ENCODE measurements at regions not wholly inside any gene's neighbourhood (a gene's known extent, or its start where the extent isn't known, plus 50 kb on each side); places are given as distances from the start of the nearest gene placed in this dataset.
"Not testable (repeated sequence)": the region's sequence is repeated elsewhere in the genome, so short reads cannot be mapped to it uniquely, and the experiment has no call there.

GRCh38 chrY:7415157-7415633 is 503.6 kb upstream of the AMELY start:
- TF ChIP-seq CTCF (IDR thresholded peaks at IDR 0.05) (no peak), POLR2A (IDR thresholded peaks at IDR 0.05) (no peak)
- no peak overlapping the region for H3K4me3 ChIP-seq (ENCODE audit: low read depth, poor library complexity, severe bottlenecking)
- intact Hi-C loops (cut with DNase I; ENCODE audit: low total_unique reads) = no loop called here
- 75% methylated on average over 7 of the region's 7 CpGs; no CpG with 5 or more reads in 1 of the 2 donors for WGBS, 2 donors
- DNase-seq (ENCODE audit: low spot score in 2 of 2) = peak in 1 of 2 donors; percentile 16

DNA sequence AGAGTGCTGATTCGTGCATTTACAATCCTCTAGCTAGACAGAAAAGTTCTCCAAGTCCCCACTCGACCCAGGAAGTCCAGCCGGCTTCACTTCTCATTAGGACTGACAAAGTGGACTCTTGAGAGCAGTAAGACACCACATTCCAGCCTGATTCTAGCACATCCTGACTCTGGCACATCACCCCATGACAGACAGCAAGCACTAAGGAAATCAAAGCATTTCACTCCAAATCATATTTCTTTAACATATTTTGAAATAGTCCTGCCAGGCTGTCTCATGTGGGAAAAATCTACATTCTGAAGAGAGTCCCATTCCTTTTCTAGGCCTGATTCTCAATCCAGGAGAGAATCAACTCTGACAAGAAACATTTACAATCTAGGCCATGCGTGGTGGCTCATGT is 478.5 kb upstream of the AMELY start:
- DNase-seq (ENCODE audit: low spot score in 2 of 2) = no peak
- no peak overlapping the region for H3K4me3 ChIP-seq (ENCODE audit: low read depth, poor library complexity, severe bottlenecking)
- intact Hi-C loops (cut with DNase I; ENCODE audit: low total_unique reads) = no loop called here
- 75% methylated on average over 4 of the region's 4 CpGs; no CpG with 5 or more reads in 1 of the 2 donors for WGBS, 2 donors
- TF ChIP-seq CTCF (IDR thresholded peaks at IDR 0.05) = no peak
- no peak for TF ChIP-seq POLR2A (IDR thresholded peaks at IDR 0.05)

DNA sequence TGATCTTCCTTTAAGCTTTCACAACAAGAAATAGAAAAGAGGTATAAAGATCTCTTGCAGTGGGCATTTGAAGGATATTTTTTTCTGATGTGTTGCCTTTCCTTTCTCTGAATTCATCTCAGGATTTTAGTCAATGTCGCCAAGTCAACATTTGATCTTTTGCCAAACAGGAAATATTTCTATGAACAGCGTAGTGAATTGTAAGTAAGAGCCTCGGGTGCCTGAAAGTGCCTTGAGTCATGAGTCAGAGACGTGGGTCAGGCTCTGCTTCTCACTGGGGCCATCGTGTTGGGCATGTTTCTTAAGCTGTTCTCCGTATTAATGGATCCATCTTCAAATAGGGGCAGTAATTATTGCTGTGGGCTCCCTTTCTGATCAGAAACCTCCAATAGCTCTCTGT is 471.4 kb upstream of the AMELY start:
- DNase-seq (ENCODE audit: low spot score in 2 of 2) = no peak
- H3K4me3 ChIP-seq (ENCODE audit: low read depth, poor library complexity, severe bottlenecking) = no peak overlapping the region
- no peak for TF ChIP-seq POLR2A (IDR thresholded peaks at IDR 0.05)
- TF ChIP-seq CTCF (IDR thresholded peaks at IDR 0.05) = no peak
- WGBS, 2 donors = 26% methylated on average over 6 of the region's 6 CpGs; no CpG with 5 or more reads in 1 of the 2 donors
- intact Hi-C loops (cut with DNase I; ENCODE audit: low total_unique reads) = no loop called here

- no peak for DNase-seq (ENCODE audit: low spot score in 2 of 2)
- no peak for TF ChIP-seq CTCF (IDR thresholded peaks at IDR 0.05)
- TF ChIP-seq POLR2A (IDR thresholded peaks at IDR 0.05) = no peak
- no peak overlapping the region for H3K4me3 ChIP-seq (ENCODE audit: low read depth, poor library complexity, severe bottlenecking)
- intact Hi-C loops (cut with DNase I; ENCODE audit: low total_unique reads) = no loop called here
Observed at GRCh38 chrY:7377091-7377490, 465.5 kb upstream of the AMELY start.

DNA sequence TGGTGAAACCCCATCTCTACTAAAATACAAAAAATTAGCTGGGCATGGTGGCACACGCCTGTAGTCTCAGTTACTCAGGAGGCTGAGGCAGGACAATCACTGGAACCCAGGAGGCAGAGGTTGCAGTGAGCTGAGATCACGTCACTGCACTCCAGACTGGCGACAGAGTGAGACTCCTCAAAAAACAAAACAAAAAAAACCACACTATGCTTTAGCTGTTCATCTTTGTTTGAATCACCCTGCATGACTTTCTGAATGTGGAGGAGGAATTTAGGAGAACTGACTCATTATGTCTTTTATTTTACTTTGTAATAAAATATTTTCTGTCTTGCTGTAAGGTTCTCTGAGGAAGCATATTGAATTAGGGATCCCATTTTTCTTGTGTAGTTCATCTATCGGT is 462.9 kb upstream of the AMELY start:
- DNase-seq (ENCODE audit: low spot score in 2 of 2); H3K4me3 ChIP-seq (ENCODE audit: low read depth, poor library complexity, severe bottlenecking); intact Hi-C loops (cut with DNase I; ENCODE audit: low total_unique reads): not testable (repeated sequence)
- 99% methylated on average over 4 of the region's 4 CpGs; no CpG with 5 or more reads in 1 of the 2 donors for WGBS, 2 donors

DNA sequence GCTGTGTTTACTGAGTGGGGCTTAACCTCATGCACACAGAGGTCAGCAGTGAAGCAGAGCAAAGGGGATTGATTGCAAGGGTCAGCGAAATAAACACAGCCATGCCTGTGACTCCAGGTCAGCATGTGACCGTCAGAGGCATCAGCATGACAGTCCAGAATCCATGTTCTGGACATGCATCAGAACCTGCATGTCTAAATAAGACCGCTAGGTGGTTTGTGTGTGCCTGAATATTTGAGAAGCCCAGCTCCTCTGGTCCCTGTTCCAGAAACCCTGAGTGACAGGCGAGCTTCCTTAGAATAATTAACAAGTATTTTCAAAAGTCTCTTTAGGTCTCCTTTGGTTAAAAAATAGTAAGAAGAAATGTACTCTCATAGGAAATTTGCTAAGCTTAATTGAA is 460.4 kb upstream of the AMELY start:
- H3K4me3 ChIP-seq (ENCODE audit: low read depth, poor library complexity, severe bottlenecking); DNase-seq (ENCODE audit: low spot score in 2 of 2); intact Hi-C loops (cut with DNase I; ENCODE audit: low total_unique reads): not testable (repeated sequence)
- 95% methylated on average over 4 of the region's 4 CpGs; no CpG with 5 or more reads in 1 of the 2 donors for WGBS, 2 donors

- H3K4me3 ChIP-seq (ENCODE audit: low read depth, poor library complexity, severe bottlenecking); DNase-seq (ENCODE audit: low spot score in 2 of 2); intact Hi-C loops (cut with DNase I; ENCODE audit: low total_unique reads): not testable (repeated sequence)
- 68% methylated on average over 4 of the region's 6 CpGs; no CpG with 5 or more reads in 1 of the 2 donors for WGBS, 2 donors
Observed at GRCh38 chrY:7371026-7371425, 459.5 kb upstream of the AMELY start.
